HG02884 (cell line): ENCODE measurements at regions not wholly inside any gene's neighbourhood (a gene's known extent, or its start where the extent isn't known, plus 50 kb on each side); places are given as distances from the start of the nearest gene placed in this dataset.

ENCODE experiments used
- ATAC-seq: cut with Tn5 transposase; IDR thresholded peaks from one replicate; pipeline ENCODE4 v1.9.1; 2021; ENCODE audit warnings: mild to moderate bottlenecking, moderate library complexity; ENCODE audit not compliant: unreplicated experiment

DNA sequence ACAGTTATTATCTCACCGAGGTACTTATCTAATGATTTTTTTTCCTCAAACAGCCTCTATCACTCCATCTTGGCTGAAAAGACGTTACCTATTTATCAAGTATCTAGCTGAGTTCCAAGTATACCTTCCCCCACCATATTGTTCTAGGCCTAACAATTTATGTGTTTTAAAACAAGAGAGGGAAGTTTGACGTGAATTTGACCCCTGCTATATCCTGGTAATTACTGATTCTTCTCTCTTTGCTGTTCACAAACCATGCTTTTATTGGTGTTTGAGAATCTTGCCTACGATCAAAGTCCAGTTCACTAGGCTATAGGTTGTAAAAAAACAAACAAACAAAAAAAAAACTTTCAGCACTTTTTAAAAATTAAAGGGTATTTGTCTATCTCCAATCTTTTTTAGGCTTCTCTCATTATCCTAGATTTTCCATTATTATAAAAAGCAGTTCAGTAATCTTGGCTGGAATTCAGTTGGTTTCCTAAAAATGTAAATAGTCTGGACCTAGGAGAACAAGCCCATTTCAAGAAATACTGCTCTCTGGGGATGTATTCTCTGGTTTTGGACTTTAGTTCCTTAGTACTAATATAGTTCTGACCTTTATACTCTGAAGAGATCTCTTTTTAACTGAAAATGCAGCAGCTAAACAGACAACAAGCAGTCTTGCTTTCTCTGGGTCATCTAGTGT, 505.4 kb downstream of the CPS1 start:
- ATAC-seq = no peak

- ATAC-seq = no peak
Observed at GRCh38 chr2:211062297-211062612, 505.9 kb downstream of the CPS1 start.

DNA sequence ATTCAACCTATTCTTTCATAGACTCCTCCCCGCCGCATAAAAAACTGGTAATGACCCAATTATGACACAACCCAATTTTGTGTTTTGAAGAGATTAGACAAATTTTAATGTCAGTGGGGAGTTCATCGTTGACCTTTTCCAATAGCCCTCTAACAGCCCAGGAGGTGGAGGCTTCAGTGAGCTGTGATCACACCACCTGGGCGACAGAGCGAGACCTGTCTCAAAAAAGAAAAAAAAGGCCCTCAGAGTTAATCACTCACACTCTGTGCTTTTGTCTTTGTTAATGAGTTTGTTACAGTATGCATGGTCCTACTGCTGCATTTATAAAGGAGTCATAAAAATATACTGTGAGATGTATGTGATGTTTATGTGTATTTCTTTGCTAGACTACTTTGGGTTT, 510.6 kb downstream of the CPS1 start:
- no peak for ATAC-seq

DNA sequence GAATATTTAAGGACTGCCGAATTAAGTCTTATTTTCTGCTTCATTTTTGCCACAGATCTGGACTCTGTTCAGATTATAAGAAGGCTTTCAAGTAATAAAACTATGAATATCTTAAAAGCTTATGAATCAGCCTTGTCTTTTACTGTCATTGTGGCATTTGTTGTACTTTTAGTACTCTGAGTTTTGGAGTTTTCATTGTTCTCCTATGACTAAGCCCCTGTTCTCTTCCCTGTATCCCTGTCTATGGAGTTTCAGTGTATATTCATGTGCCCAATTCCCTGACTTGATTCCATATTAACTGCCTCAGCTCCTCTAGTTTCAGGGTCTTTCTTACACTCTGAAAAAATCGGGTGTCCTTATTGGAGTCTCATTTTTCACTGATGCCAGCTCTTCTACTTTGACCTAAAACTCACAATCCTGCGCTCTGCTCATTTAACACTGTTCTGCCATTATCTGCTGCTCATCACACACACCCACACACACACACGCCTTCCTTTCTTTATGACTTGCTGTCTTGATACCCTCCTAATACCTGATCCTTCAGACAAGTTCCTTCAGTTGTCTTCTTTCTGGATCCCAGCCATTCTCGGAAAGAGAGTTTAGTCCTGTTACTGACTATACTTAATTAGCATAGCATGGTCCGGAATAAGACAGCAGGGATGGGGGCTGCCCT, 511.8 kb downstream of the CPS1 start:
- ATAC-seq = no peak

DNA sequence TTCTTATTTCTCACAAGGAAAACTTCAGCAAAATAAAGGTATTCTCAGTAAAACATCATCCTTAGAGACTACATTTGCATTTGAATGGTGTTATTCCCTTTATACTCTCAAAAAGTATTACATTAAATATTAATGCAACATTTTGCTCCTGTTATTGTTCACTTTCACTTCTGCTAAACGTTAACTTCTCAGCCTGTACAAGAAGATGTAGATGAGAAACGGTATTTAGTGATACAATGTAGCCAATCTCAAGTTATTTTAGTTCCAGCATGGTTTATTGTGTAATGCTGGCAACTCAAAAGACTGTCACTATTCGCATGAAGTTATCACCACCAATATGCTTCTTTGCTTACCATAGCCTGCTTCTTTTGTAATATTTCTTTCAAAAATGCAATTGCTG, 514.1 kb downstream of the CPS1 start:
- ATAC-seq = no peak

GRCh38 chr2:211077216-211077767, 520.9 kb downstream of the CPS1 start:
- no peak for ATAC-seq

DNA sequence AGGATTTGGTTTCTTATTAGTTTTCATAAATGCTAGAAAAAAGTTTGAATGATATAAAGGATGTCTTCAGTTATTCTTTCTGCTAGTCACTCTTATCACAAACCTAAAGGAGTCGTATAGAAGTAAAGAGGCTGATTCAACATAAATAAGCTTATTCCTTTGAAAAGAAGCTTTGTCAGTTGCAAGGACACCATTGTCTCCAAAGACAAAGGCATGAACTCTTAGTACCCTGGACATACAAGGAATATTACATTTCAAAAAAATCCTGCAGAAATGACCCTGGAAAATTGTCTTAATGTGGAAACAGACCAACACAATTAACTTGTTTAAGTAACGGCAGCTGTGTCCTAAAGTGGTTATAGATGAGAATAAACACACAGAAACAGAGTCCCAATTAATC, 528.0 kb downstream of the CPS1 start:
- ATAC-seq = no peak

- peak; percentile 53 for ATAC-seq
Observed at GRCh38 chr2:211085056-211085680, 528.8 kb downstream of the CPS1 start.

- ATAC-seq = no peak
Observed at GRCh38 chr2:211086049-211086448, 529.6 kb downstream of the CPS1 start.

- ATAC-seq = no peak
Observed at GRCh38 chr2:211089127-211089526, 532.7 kb downstream of the CPS1 start.

- peak; percentile 61 for ATAC-seq
Observed at GRCh38 chr2:211093743-211094303, 537.4 kb downstream of the CPS1 start.

DNA sequence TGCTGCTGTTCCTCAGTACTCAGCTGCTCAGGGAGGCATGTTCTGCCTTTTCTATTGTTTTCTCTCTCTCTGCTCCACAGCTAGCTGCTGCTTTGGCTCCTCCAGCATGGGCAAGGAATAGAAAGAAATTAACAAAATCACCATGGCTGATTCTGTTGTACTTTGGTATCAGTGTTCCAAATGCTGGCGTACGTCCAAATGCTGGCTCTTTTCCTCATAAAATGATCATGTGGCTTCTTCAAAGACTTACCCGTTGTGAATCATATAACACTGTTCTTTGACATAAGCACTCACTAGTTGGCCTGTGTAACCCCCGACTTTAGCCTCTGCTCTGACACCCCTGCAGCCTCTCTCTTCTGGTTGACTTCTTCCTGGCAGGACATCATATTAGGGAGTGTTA, 547.6 kb downstream of the CPS1 start:
- ATAC-seq = no peak

DNA sequence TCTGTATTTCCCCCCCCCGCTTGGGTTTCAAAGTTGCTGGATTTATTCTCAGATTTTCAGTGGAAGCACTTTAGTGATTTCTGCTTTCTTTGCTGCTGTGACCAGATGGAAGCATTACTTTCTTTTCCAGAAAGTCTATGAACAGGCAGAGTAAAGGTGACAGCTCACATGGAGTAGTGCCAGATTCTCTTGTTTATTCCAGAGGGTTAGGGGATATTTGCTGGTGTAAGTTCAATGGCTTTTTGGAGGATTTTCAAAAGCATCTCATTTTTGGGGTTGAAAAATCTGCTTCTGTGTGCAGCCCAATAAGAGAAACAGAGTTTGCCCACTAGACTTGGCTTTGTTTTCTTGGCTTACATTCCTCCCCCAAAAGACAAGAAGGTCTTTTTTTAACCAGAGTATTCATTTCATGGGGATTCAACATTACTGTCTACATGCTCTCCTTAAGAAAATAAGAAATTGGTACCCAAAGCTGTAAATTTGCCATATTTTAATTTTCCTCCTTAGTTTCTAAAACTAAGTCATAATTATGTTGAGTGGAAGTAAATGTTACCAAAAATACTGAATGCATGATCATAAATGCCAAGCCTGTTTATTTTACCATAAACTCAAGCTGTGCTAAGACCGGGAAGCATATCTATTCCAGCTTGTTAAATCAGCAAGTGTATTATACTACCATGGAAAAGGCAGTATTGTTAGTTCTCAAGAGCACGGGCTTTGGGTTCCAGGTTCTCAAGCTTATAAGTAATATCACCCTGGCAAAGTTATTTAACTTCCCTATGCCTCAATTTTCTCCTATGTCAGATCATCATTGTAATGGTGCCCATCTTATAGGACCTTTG, 557.2 kb downstream of the CPS1 start:
- no peak for ATAC-seq

GRCh38 chr2:211114826-211115455, 558.5 kb downstream of the CPS1 start:
- no peak for ATAC-seq

- ATAC-seq = no peak
Observed at GRCh38 chr2:211117026-211117425, 560.6 kb downstream of the CPS1 start.

GRCh38 chr2:211126256-211126655, 569.9 kb downstream of the CPS1 start:
- ATAC-seq = no peak

DNA sequence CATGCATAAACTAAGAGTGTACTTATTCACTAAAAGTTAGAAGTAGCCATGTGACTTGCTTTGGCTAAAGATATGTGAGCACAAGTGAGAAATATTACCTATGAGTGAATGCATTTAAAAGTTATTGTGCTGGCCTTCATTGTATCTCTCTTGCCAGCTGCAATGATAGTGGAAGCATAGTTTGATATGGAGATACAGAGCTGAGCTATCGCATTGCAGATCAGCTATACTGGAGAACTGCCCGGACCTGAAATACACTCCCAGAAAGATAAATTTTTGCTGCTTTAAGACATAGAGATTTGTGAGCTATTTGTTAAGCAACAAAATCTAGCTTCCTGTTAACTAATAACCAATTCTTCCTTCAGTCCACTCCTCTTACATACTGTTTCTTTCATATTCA, 571.1 kb downstream of the CPS1 start:
- no peak for ATAC-seq

- ATAC-seq = no peak
Observed at GRCh38 chr2:211128287-211128686, 571.9 kb downstream of the CPS1 start.

DNA sequence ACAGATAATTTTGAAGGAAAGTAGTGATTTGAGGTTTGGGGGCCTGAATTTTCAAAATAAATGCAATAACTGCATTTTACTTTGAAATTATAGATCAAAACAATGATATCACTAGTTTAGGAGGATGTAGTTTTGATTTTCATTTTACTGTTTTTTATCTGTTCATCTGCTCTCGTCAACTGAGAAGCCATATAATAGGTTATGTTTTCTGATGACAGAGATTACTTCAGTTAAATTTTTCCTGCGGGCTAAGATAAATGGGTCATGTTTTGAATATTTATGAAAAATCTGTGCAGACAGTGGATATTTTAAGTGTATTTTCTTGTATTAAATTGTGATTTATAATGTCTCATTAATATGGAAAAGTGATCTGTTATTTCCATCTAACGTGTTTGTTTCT, 573.4 kb downstream of the CPS1 start:
- no peak for ATAC-seq

DNA sequence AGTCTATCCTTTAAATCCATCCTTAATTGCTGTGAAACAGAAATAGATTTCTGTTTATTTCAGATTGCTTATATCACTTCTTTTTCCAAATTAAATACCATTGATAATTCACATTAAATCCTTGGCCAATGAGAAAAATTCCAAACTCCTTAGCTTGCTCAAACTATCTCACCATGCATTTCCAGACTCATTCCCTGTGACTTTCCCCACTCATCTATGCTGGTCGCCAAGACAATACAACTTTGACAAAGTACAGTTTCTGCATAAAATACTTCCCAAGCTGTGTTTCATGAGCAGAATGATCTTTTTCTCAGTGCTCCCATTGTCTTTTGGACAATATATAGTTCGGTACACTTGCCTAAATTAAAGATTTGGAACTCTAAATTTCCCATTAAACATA, 575.6 kb downstream of the CPS1 start:
- no peak for ATAC-seq

GRCh38 chr2:211132573-211132972, 576.2 kb downstream of the CPS1 start:
- ATAC-seq = no peak
